ENCODE measurements at regions not wholly inside any gene's neighbourhood (a gene's known extent, or its start where the extent isn't known, plus 50 kb on each side); places are given as distances from the start of the nearest gene placed in this dataset.

GRCh38 chr1:191974004-191974403 is 184.3 kb upstream of the RGS18 start:
- WGBS, result 84% methylated on average over 2 of the region's 2 CpGs
- Histone ChIP-seq H3K4me1 (no peaks in the 10 kb centered on the region), H3K27me3 (no peaks in the 10 kb centered on the region), H3K27ac (replicated peaks in 1 of 4) (no peak overlapping the region), H3K36me3 (no peaks in the 10 kb centered on the region), H3K4me3 (no peak overlapping the region), H3K9me3 (no peaks in the 10 kb centered on the region)
- TF ChIP-seq POLR2AphosphoS5 (IDR thresholded peaks at IDR 0.05), result no peak
- TF ChIP-seq POLR2A (IDR thresholded peaks at IDR 0.05; ENCODE audit: low read depth), result no peak
- no peak for TF ChIP-seq CTCF (IDR thresholded peaks at IDR 0.05)
- TF ChIP-seq EP300 (IDR thresholded peaks at IDR 0.05), result no peak
- no peak for DNase-seq (ENCODE audit: extremely low spot score)
- intact Hi-C loops (cut with DNase I), result no loop called here

GRCh38 chr1:191977874-191978506 is 180.3 kb upstream of the RGS18 start:
- DNase-seq (ENCODE audit: extremely low spot score), result no peak

GRCh38 chr1:191984856-191985255 is 173.4 kb upstream of the RGS18 start:
- no peak overlapping the region for H3K4me3 ChIP-seq
- DNase-seq (ENCODE audit: extremely low spot score), result no peak
- no peak for TF ChIP-seq POLR2AphosphoS5 (IDR thresholded peaks at IDR 0.05)
- H3K9me3 ChIP-seq, result peaks cover 0 to 16% (median 0%) of the 10 kb centered on the region in 4 donors
- 62% methylated on average over 6 of the region's 6 CpGs for WGBS
- H3K36me3 ChIP-seq, result no peaks in the 10 kb centered on the region
- H3K27ac ChIP-seq (replicated peaks in 1 of 4), result no peak overlapping the region
- no peaks in the 10 kb centered on the region for H3K27me3 ChIP-seq
- no peaks in the 10 kb centered on the region for H3K4me1 ChIP-seq
- intact Hi-C loops (cut with DNase I), result no loop called here

More at GRCh38 chr1:191977874-191978506, 180.3 kb upstream of the RGS18 start:
- peaks cover 0 to 12% (median 0%) of the 10 kb centered on the region in 4 donors for H3K9me3 ChIP-seq
- no peak for TF ChIP-seq CTCF (IDR thresholded peaks at IDR 0.05)
- no peak for TF ChIP-seq POLR2AphosphoS5 (IDR thresholded peaks at IDR 0.05)
- TF ChIP-seq EP300 (IDR thresholded peaks at IDR 0.05), result no peak
- TF ChIP-seq POLR2A (IDR thresholded peaks at IDR 0.05; ENCODE audit: low read depth), result no peak
- no peaks in the 10 kb centered on the region for H3K36me3 ChIP-seq
- intact Hi-C loops (cut with DNase I), result no loop called here
- whole genome bisulfite sequencing, result 92% methylated on average over 1 of the region's 1 CpG
- no peak overlapping the region for H3K27ac ChIP-seq (replicated peaks in 1 of 4)
- H3K4me1 ChIP-seq, result no peaks in the 10 kb centered on the region
- no peaks in the 10 kb centered on the region for H3K27me3 ChIP-seq
- no peak overlapping the region for H3K4me3 ChIP-seq

GRCh38 chr1:191992118-191992517 is 166.1 kb upstream of the RGS18 start:
- intact Hi-C loops (cut with DNase I), result no loop called here
- Histone ChIP-seq H3K27ac (replicated peaks in 1 of 4) (no peak overlapping the region), H3K4me3 (no peak overlapping the region), H3K27me3 (no peaks in the 10 kb centered on the region), H3K36me3 (no peaks in the 10 kb centered on the region), H3K9me3 (no peaks in the 10 kb centered on the region), H3K4me1 (no peaks in the 10 kb centered on the region)
- DNase-seq (ENCODE audit: extremely low spot score), result no peak
- TF ChIP-seq POLR2A (IDR thresholded peaks at IDR 0.05; ENCODE audit: low read depth) (no peak), CTCF (IDR thresholded peaks at IDR 0.05) (no peak), EP300 (IDR thresholded peaks at IDR 0.05) (no peak), POLR2AphosphoS5 (IDR thresholded peaks at IDR 0.05) (no peak)

- no peaks in the 10 kb centered on the region for H3K9me3 ChIP-seq
- no peaks in the 10 kb centered on the region for H3K27me3 ChIP-seq
- H3K4me1 ChIP-seq, result no peaks in the 10 kb centered on the region
- H3K4me3 ChIP-seq, result no peak overlapping the region
- DNase-seq (ENCODE audit: extremely low spot score), result no peak
- H3K27ac ChIP-seq (replicated peaks in 1 of 4), result no peak overlapping the region
- no peaks in the 10 kb centered on the region for H3K36me3 ChIP-seq
- WGBS, result 71% methylated on average over 2 of the region's 2 CpGs
- intact Hi-C loops (cut with DNase I), result no loop called here
- TF ChIP-seq EP300 (IDR thresholded peaks at IDR 0.05) (no peak), CTCF (IDR thresholded peaks at IDR 0.05) (no peak), POLR2AphosphoS5 (IDR thresholded peaks at IDR 0.05) (no peak), POLR2A (IDR thresholded peaks at IDR 0.05; ENCODE audit: low read depth) (no peak)
Measured at GRCh38 chr1:191993549-191993948, 164.7 kb upstream of the RGS18 start.
